NB4 (cell line): ENCODE measurements at regions not wholly inside any gene's neighbourhood (a gene's known extent, or its start where the extent isn't known, plus 50 kb on each side); places are given as distances from the start of the nearest gene placed in this dataset.

Experiments used
- DNase-seq: peaks from one replicate; pipeline ENCODE4 v3.0.0; 2010; ENCODE audit warnings: low read depth
- H3K4me3 ChIP-seq: one replicate; pipeline ENCODE4 v1.5.1; 2011; ENCODE audit warnings: mild to moderate bottlenecking, low read depth, low read length, moderate library complexity
- MYC ChIP-seq: IDR thresholded peaks from 2 replicates; pipeline ENCODE4 v1.6.1; 2011; ENCODE audit warnings: low read depth, low read length
- POLR2A ChIP-seq: IDR thresholded peaks from 2 replicates; pipeline ENCODE4 v1.6.1; 2011; ENCODE audit warnings: mild to moderate bottlenecking; ENCODE audit not compliant: insufficient read length; ENCODE audit errors: extremely low read depth
- TF ChIP-seq, protein P1 (sequence below): IDR thresholded peaks from 2 replicates; pipeline ENCODE4 v1.6.1; 2011; ENCODE audit warnings: low read depth, low read length
- TF ChIP-seq, protein P2 (sequence below): IDR thresholded peaks from one replicate; pipeline ENCODE4 v1.5.1; 2012; ENCODE audit warnings: low read depth, low read length

DNA sequence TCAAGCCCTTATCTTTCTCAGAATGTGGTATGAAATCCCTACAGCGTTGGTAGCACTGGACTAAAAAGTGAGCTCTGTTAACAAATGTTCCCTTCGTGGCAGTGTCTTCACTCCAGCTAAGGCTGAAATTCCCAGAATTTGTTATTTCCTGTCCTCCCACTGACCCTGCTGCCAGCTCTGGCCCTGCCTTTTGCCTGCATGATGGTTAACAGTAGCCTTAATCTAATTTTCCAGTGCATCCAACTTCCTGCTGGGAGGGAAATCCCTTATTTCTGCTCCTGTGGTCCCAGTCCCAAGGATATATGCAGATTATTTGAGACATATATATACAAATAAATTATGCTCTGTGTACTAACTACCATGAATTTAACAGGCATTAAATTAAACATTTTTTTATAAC is 157.2 kb upstream of the CARMIL1 start:
- DNase-seq: no peak
- H3K4me3 ChIP-seq: no peak overlapping the region
- TF ChIP-seq, protein P1, sequence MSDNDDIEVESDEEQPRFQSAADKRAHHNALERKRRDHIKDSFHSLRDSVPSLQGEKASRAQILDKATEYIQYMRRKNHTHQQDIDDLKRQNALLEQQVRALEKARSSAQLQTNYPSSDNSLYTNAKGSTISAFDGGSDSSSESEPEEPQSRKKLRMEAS: no peak
- no peak for TF ChIP-seq MYC

DNA sequence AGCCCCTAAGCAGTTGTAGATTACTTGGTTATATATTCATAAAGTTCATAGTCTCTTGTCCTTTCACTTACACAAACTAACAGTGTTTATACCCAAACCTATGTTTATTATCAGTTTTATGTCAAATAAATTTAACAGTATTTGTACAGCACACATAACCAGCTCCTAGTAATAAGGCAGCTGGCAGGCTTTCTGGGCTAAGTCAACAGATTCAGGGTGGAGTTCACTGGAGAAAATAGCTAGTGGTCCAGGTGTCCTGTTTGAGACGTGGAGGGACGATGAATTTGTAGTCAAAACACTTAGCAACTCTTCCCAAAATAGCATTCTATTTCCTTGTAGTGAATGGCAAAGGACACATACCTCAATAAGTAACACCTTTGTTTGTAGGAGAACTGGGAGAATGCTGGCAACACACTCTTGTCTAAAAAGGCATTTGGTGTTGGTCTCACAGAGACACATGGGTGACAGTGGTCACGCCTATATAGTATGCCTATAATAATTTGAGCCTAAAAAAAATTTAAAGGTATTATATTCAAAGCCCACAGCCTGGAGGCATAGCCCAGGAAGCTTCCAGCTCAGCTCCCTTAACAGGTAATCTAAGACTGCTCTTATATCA is 156.4 kb upstream of the CARMIL1 start:
- DNase-seq: no peak
- TF ChIP-seq, protein P1: no peak
- no peak for TF ChIP-seq MYC
- TF ChIP-seq POLR2A: no peak
- TF ChIP-seq, protein P2, sequence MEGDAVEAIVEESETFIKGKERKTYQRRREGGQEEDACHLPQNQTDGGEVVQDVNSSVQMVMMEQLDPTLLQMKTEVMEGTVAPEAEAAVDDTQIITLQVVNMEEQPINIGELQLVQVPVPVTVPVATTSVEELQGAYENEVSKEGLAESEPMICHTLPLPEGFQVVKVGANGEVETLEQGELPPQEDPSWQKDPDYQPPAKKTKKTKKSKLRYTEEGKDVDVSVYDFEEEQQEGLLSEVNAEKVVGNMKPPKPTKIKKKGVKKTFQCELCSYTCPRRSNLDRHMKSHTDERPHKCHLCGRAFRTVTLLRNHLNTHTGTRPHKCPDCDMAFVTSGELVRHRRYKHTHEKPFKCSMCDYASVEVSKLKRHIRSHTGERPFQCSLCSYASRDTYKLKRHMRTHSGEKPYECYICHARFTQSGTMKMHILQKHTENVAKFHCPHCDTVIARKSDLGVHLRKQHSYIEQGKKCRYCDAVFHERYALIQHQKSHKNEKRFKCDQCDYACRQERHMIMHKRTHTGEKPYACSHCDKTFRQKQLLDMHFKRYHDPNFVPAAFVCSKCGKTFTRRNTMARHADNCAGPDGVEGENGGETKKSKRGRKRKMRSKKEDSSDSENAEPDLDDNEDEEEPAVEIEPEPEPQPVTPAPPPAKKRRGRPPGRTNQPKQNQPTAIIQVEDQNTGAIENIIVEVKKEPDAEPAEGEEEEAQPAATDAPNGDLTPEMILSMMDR: no peak
- no peak overlapping the region for H3K4me3 ChIP-seq

DNA sequence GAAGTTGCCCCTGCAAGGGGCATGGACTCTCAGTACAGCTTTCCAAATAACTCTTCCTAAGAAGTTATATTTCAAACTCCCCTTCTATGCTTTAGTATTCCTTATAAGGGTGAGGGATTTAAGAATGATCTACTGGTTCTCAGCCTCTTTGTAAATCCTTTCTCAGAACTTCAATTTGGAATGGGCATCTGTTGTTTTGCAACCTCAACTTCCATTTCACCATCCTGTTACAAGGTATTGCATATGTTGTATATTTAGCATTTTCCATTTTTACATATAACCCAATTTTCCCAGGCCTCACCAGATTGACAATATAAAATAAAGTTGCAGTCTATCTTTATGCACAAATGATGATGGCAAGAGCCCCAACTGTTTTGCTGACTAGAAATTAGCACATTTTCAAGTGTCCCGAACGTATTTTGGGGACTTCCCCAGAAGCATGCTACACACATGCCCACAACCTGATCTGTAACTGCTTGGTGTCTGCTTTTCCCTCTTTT is 154.9 kb upstream of the CARMIL1 start:
- H3K4me3 ChIP-seq: no peak overlapping the region
- TF ChIP-seq, protein P2: no peak
- TF ChIP-seq MYC: no peak
- TF ChIP-seq POLR2A: no peak
- TF ChIP-seq, protein P1: no peak
- no peak for DNase-seq

DNA sequence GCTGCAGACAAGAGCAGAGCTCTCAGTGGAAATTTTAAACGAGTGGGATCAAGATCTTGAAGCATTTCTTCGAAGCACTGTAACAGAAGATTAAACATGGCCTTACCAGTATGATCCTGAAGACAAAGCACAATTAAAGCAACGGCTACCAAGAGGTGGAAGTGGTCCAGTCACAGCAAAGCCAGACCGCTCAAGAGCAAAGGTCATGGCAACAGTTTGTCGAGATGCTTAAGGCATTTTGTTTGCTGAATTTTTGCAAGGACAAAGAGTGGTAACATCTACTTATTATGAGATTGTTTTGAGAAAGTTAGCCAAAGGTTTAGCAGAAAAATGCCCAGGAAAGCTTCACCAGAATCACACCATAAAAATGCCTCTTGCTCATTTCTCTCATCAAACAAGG is 153.4 kb upstream of the CARMIL1 start:
- DNase-seq: no peak
- TF ChIP-seq, protein P2: no peak
- TF ChIP-seq, protein P1: no peak
- TF ChIP-seq POLR2A: no peak
- TF ChIP-seq MYC: no peak
- H3K4me3 ChIP-seq: no peak overlapping the region

DNA sequence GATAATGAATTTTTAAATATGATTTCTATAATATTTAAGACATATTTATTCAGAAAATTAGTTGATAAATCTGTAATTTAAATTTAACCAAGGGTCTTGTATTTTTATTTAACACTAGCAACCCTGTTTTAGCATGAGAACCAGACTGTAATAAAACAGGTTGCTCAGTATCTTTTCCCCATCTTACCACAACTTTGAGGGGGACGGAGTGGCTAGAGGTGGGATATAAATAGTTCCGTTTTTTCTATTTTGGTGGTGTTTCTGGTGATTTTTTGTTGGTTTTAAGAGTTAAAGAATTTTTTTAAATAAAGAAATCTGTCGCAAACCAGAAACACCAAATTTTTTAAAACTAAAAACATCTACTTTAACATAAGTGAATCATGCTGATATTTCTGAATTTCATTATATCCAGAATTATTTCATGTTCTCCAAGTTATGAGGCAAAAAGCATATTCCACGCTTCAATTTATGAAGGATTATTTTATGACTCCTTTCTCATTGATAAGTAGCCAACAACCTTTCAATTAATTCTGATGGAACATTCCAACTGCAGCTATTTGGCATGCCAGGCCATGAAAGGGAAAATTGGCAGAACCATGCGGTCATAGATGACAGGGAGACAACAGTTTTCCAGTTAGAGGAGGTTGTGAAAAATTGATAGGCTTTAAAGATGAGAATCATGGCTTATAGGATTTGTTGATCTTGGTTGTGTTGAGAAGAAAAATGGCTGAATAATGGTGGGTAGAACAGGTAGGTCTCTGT is 151.9 kb upstream of the CARMIL1 start:
- TF ChIP-seq, protein P2: no peak
- TF ChIP-seq, protein P1: no peak
- no peak for TF ChIP-seq POLR2A
- TF ChIP-seq MYC: no peak
- DNase-seq: no peak
- H3K4me3 ChIP-seq: no peak overlapping the region

DNA sequence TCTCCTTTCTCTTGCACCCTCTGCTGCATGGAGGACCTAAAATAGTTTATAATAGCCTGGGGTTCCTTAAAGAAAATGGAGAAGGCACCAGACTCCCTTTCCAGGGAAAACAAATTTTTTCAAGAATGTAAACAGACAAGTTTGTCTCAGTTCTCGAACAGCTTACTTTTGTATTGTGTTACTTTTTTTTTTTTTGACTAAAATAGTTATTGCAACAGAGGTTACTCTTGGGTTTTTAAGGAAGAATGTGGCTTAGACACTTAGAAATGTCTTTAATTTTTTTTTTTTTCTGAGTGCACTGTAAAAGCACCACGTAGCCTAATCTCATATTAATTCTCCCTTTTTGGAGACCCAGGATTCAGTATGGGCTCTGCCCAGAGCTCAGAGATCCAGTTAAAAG is 148.7 kb upstream of the CARMIL1 start:
- no peak overlapping the region for H3K4me3 ChIP-seq
- no peak for DNase-seq
- TF ChIP-seq, protein P1: no peak
- TF ChIP-seq POLR2A: no peak
- TF ChIP-seq, protein P2: no peak
- no peak for TF ChIP-seq MYC
